ENCODE measurements at regions not wholly inside any gene's neighbourhood (a gene's known extent, or its start where the extent isn't known, plus 50 kb on each side); places are given as distances from the start of the nearest gene placed in this dataset.
"Not testable (repeated sequence)": the region's sequence is repeated elsewhere in the genome, so short reads cannot be mapped to it uniquely, and the experiment has no call there.

DNA sequence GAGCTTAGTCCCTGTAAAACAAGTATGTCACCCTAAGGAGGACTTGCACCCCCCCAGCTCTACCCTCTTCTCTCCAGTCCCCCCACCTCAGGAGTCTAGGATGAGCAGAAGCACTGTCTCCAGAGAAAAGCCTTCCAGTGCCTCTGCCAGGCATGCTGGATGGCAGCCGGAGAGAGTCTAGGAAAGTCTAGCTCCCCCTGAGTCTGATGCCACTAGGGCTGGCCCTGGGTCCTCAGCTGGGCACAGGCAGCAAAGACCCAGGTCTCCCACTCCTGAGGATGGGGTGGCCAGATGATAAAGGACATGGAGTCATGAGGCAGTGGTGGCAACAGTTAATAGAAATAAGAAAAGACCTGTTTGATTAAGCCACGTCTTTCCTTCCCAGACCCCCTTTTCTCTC lies 225.6 kb downstream of the CYP26B1 start:
- peaks cover 0 to 7% of the 10 kb centered on the region in 2 donors for H3K36me3 Mint-ChIP-seq
- H3K4me1 Mint-ChIP-seq = no peaks in the 10 kb centered on the region
- H3K27ac Mint-ChIP-seq = peak overlapping the region in 1 of 6 donors; percentile 36
- no peak for ATAC-seq (ENCODE audit: low read depth in 2 of 2)
- peaks cover 3 to 21% (median 11%) of the 10 kb centered on the region in 7 donors for H3K9me3 Mint-ChIP-seq
- no peak for DNase-seq
- H3K27me3 Mint-ChIP-seq = peaks cover 6 to 15% (median 9%) of the 10 kb centered on the region in 3 donors
- H3K4me3 Mint-ChIP-seq = no peak overlapping the region

DNA sequence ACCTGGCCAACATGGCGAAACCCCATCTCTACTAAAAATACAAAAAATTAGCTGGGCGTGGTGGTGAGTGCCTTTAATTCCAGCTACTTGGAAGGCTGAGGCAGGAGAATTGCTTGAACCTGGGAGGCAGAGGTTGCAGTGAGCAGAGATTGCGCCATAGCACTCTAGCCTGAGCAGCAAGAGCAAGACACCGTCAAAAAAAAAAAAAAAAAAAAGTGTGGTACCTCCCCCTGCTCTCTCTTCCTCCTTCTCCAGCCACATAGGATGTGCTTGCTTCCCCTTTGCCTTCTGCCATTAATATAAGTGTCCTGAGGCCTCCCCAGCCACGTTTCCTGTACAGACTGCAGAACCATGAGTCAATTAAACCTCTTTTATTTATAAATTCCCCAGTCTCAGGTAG lies 226.8 kb downstream of the CYP26B1 start:
- peaks cover 4 to 21% (median 11%) of the 10 kb centered on the region in 7 donors for H3K9me3 Mint-ChIP-seq
- ATAC-seq (ENCODE audit: low read depth in 2 of 2); H3K4me3 Mint-ChIP-seq; H3K36me3 Mint-ChIP-seq; H3K4me1 Mint-ChIP-seq; DNase-seq; H3K27ac Mint-ChIP-seq: not testable (repeated sequence)
- H3K27me3 Mint-ChIP-seq = peaks cover 9 to 18% (median 11%) of the 10 kb centered on the region in 3 donors

DNA sequence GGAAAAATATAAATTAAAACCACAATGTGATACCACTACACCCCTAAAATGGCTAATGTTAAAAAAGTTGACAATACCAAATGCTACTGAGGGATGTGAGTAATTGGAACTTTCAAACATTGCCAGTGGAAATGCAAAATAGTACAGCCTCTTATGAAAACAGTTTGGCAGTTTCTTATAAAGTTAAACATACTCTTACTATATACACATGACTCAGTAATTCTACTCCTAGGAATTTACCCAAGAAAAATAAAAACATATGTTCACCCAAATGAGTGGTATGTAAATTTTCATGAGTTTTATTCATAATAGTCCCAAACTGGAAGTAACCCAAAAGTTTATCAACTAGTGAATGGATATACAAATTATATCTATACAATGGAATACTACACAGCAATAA lies 228.0 kb downstream of the CYP26B1 start:
- Mint-ChIP-seq H3K27me3 (peaks cover 9 to 18% (median 11%) of the 10 kb centered on the region in 3 donors), H3K27ac (no peak overlapping the region), H3K4me3 (no peak overlapping the region), H3K4me1 (no peaks in the 10 kb centered on the region), H3K36me3 (peaks cover 0 to 7% of the 10 kb centered on the region in 2 donors), H3K9me3 (peaks cover 4 to 21% (median 11%) of the 10 kb centered on the region in 7 donors)
- DNase-seq (no peak), ATAC-seq (ENCODE audit: low read depth in 2 of 2) (no peak)

DNA sequence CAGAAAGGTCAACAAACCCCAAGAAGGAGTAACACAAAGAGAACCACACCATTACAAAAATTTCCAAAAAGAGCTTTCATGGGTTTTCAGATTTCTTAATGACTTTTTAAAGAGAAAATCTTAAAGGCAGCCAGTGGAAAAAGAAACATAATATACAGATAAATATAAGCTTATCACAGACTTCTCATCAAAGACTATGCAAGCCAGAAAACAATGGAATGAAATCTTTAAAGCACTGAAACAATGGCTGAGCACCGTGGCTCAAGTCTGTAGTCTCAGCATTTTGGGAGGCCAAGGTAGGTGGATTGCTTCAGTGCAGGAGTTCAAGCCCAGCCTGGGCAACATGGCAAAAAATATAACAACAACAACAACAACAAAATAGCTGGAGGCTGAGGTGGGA lies 237.4 kb downstream of the CYP26B1 start:
- Mint-ChIP-seq H3K36me3 (peaks cover 0 to 8% of the 10 kb centered on the region in 2 donors), H3K9me3 (peaks cover 4 to 34% (median 15%) of the 10 kb centered on the region in 7 donors), H3K27ac (no peak overlapping the region), H3K4me1 (no peaks in the 10 kb centered on the region), H3K4me3 (no peak overlapping the region), H3K27me3 (peaks cover 5 to 16% (median 12%) of the 10 kb centered on the region in 3 donors)
- DNase-seq (no peak), ATAC-seq (ENCODE audit: low read depth in 2 of 2) (no peak)

DNA sequence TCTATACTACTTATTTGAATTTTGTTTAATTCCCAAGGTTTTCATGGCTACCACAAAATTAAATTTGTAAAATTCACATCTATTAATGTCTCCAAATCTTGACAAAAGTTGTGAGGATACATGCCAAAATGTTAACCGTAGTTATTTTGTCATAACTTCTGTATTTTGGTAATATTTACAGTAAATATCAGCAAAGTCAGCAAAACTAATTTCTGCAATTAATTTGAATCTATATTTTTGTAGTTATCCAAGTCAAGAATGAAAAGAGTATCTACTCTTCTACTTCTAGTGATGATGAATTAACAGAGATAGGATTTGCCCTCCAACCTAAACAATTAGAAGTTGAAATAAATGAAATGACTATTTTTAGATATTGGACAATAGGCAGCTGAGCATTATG lies 238.9 kb downstream of the CYP26B1 start:
- H3K4me3 Mint-ChIP-seq = no peak overlapping the region
- peaks cover 0 to 8% of the 10 kb centered on the region in 2 donors for H3K36me3 Mint-ChIP-seq
- H3K4me1 Mint-ChIP-seq = no peaks in the 10 kb centered on the region
- peaks cover 4 to 34% (median 15%) of the 10 kb centered on the region in 7 donors for H3K9me3 Mint-ChIP-seq
- peaks cover 9 to 30% (median 19%) of the 10 kb centered on the region in 3 donors for H3K27me3 Mint-ChIP-seq
- H3K27ac Mint-ChIP-seq = no peak overlapping the region
- ATAC-seq (ENCODE audit: low read depth in 2 of 2) (no peak), DNase-seq (no peak)

DNA sequence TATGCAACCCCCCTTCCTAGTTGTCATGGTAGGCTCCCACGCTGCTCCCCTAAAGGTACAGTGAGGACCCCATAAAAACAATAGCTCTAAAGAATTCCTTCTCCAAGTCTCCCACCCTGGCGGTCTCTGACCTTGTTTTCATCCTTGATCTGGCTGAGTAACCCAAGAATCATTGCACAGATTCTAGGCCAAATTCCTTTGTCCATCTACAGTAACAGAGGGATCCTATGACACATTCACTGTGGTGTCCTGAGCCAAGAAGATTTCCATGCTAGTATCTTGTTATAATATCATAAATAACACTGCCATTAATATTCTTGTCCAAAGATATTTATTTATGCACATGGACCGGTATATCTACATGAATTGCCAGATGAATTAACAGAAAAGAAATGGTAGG lies 240.2 kb downstream of the CYP26B1 start:
- no peaks in the 10 kb centered on the region for H3K4me1 Mint-ChIP-seq
- DNase-seq (no peak), ATAC-seq (ENCODE audit: low read depth in 2 of 2) (no peak)
- H3K4me3 Mint-ChIP-seq = no peak overlapping the region
- H3K9me3 Mint-ChIP-seq = peaks cover 4 to 34% (median 14%) of the 10 kb centered on the region in 7 donors
- peaks cover 9 to 31% (median 19%) of the 10 kb centered on the region in 3 donors for H3K27me3 Mint-ChIP-seq
- peaks cover 0 to 8% of the 10 kb centered on the region in 2 donors for H3K36me3 Mint-ChIP-seq
- H3K27ac Mint-ChIP-seq = no peak overlapping the region

DNA sequence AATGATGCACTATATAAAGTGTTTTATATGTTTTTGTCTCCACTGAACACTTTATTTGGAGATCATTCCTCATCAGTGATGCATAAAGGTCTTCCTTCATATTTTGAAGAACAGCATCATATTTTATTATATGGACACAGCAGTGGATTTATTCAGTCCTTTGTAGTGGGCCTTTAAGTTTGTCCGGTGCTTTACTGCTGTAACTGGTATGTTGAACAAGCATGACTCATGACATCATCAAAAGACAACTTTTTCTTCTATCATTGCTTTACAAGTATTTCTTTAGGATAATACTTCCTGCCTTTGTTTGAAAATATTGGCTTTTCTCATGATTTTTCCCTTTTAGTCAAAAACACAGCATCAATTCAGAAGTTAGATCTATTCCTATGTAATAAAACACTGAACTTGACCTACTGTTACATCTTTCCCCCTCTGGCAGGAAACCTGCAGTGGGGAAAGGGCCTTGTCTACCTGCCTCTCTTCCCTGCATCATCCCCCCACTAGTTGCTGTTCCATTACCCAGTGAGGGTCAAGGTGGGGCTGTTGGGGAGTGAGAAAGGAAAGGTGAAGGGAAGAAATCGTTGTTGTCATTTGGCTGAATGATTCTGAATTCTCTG lies 241.2 kb downstream of the CYP26B1 start:
- peaks cover 0 to 8% of the 10 kb centered on the region in 2 donors for H3K36me3 Mint-ChIP-seq
- H3K27ac Mint-ChIP-seq = no peak overlapping the region
- DNase-seq = no peak
- H3K27me3 Mint-ChIP-seq = peaks cover 9 to 31% (median 19%) of the 10 kb centered on the region in 3 donors
- H3K4me1 Mint-ChIP-seq = no peaks in the 10 kb centered on the region
- ATAC-seq (ENCODE audit: low read depth in 2 of 2) = no peak
- no peak overlapping the region for H3K4me3 Mint-ChIP-seq
- peaks cover 4 to 34% (median 13%) of the 10 kb centered on the region in 7 donors for H3K9me3 Mint-ChIP-seq

DNA sequence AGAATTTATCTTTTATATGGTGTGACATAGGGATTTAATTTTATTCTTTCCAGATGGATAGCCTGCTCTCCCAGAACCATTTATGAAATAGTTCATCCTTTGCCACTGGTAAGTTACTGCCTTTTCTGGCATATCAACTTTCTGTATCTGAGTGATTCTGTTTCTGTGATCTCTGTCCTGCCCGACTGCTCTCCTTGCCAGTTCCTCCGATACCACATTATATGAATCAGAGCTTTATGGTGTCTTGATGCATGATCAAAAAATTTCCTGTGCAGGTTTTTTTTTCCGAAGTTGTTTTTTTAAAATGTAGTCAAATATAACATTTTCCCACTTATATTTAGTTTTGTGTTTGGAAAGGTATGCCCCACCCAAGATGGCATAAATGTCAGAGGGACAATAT lies 242.5 kb downstream of the CYP26B1 start:
- Mint-ChIP-seq H3K9me3 (peaks cover 6 to 23% (median 9%) of the 10 kb centered on the region in 7 donors), H3K4me1 (no peaks in the 10 kb centered on the region), H3K27ac (no peak overlapping the region), H3K4me3 (no peak overlapping the region), H3K36me3 (peaks cover 0 to 8% of the 10 kb centered on the region in 2 donors), H3K27me3 (peaks cover 13 to 31% (median 19%) of the 10 kb centered on the region in 3 donors)
- no peak for DNase-seq
- ATAC-seq (ENCODE audit: low read depth in 2 of 2) = no peak

DNA sequence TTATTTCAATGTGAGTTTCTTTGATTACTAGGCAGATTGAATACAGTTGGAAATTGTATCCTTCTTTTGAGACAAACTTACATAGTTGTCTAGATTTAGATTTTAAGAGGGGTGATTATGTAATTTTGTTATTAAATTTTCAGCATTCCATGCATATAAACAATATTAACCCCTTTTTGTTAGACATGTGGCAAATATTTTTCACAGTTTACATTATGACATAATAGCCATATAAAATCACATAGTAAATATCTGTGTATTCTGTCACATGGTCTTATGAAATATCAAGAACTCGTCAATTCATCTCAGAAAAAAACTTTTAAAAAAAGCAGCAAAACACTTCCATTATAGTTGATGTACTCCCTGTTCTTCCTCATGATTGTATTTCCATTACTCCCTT lies 243.8 kb downstream of the CYP26B1 start:
- peaks cover 0 to 9% (median 3%) of the 10 kb centered on the region in 7 donors for H3K9me3 Mint-ChIP-seq
- H3K36me3 Mint-ChIP-seq = no peaks in the 10 kb centered on the region
- H3K27ac Mint-ChIP-seq = no peak overlapping the region
- no peaks in the 10 kb centered on the region for H3K4me1 Mint-ChIP-seq
- no peak for ATAC-seq (ENCODE audit: low read depth in 2 of 2)
- no peak overlapping the region for H3K4me3 Mint-ChIP-seq
- peaks cover 15 to 40% (median 19%) of the 10 kb centered on the region in 3 donors for H3K27me3 Mint-ChIP-seq
- no peak for DNase-seq

DNA sequence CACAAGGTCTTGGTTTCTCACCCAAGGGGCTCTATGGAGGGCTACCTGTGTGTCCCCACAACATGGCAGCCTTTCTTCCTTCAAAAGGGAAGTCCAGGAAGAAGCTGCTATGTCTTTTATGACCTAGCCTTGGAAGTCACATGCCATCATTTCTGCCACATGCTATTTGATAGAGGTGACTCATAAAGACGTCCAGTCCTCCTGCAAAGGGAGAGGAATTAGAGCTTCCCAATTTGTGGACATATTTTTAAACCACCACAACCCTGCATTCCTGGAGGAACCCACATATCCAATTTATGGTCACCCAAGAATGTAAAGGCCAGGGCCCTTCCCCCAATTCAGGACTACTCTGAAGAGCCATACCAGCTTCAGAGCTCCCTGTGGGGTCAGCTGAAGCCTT lies 246.2 kb downstream of the CYP26B1 start:
- Mint-ChIP-seq H3K27me3 (peaks cover 10 to 34% (median 11%) of the 10 kb centered on the region in 3 donors), H3K36me3 (no peaks in the 10 kb centered on the region), H3K9me3 (peaks cover 0 to 5% (median 2%) of the 10 kb centered on the region in 7 donors), H3K4me1 (no peaks in the 10 kb centered on the region), H3K27ac (no peak overlapping the region), H3K4me3 (no peak overlapping the region)
- no peak for DNase-seq
- no peak for ATAC-seq (ENCODE audit: low read depth in 2 of 2)

DNA sequence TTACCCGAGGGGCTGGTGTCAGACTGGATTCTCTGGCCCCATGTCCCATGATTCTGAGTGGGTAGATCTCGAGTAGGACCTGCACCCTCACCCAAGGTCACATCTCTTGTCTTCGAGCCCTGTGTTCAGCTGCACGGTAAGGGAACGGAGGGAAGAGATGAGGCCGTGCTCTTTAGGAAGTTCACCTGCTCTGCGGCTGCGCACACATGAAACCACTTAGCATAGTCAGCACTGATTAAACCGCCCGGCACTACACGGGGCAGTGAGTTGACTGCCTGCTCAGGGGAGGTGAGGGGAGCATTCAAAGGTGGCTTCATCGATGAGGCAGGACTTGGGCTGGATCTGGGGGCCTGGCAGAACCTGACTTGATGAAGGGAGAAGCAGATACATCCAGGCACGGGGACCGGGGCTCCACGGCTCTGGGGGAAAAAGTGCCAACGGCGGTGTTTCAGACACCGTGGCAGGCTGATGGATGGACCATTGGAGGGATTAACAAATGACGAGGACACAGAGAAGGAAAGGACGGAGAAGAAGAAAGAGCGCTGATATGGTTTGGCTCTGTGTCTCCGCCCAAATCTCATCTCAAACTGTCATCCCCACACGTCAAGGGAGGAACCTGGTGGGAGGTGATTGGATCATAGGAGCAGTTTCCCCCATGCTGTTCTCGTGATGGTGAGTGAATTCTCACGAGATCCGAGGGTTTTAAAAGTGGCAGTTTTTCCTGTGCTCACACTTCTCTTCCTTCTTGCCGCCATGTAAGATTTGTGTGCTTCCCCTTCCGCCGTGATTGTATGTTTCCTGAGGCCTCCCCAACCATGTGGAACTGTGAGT lies 248.6 kb downstream of the CYP26B1 start:
- ATAC-seq (ENCODE audit: low read depth in 2 of 2) (no peak), DNase-seq (no peak)
- Mint-ChIP-seq H3K27ac (peak overlapping the region in 1 of 6 donors; percentile 79), H3K36me3 (no peaks in the 10 kb centered on the region), H3K4me1 (no peaks in the 10 kb centered on the region), H3K27me3 (peaks cover 0 to 19% (median 11%) of the 10 kb centered on the region in 3 donors), H3K9me3 (peaks cover 0 to 5% (median 2%) of the 10 kb centered on the region in 7 donors), H3K4me3 (no peak overlapping the region)

DNA sequence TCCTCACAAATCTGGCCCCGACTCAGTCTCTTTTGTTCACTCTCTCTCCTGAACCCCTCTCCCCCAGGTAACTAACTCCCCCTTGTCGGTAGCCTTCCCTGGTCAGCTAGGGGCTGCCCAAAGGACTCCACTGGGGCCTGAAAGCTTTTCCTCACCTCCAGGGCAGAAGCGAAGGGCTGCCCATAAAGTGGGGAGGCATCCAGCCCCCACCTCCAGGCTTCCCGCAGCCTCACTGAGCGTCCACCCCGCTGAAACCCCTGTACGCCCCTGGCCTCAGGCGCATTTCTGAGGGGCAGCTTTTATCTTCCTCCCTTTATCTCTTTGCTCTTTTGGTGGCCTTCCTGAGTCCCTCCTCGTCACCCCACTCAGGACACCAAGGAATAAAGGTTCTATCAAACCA lies 249.3 kb downstream of the CYP26B1 start:
- H3K4me1 Mint-ChIP-seq = no peaks in the 10 kb centered on the region
- no peak for ATAC-seq (ENCODE audit: low read depth in 2 of 2)
- H3K36me3 Mint-ChIP-seq = no peaks in the 10 kb centered on the region
- H3K9me3 Mint-ChIP-seq = peaks cover 0 to 5% (median 2%) of the 10 kb centered on the region in 7 donors
- H3K4me3 Mint-ChIP-seq = no peak overlapping the region
- peaks cover 0 to 19% (median 11%) of the 10 kb centered on the region in 3 donors for H3K27me3 Mint-ChIP-seq
- DNase-seq = no peak
- H3K27ac Mint-ChIP-seq = peak overlapping the region in 1 of 6 donors; percentile 72

DNA sequence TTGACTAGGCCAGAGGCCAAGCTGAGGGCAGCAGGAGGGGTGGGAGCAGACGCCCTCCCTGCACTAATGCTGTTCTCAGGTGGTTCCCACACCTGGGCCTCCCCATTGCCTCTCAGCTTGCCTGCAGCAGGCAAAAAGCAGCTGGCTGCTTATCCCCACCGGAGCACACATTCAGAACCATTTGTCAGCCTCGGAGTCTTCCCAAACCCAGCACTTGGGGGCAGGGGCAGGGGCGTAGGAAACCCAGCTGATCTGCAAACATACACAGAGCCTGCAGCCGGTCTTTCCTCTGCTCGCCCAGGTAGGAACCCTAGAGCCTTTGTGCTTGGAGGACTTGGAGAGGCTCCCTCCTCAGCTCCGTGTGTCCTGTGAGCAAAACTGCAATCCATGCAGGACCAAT lies 249.8 kb downstream of the CYP26B1 start:
- peaks cover 0 to 5% (median 2%) of the 10 kb centered on the region in 7 donors for H3K9me3 Mint-ChIP-seq
- H3K4me3 Mint-ChIP-seq = no peak overlapping the region
- no peak overlapping the region for H3K27ac Mint-ChIP-seq
- no peak for ATAC-seq (ENCODE audit: low read depth in 2 of 2)
- H3K27me3 Mint-ChIP-seq = peaks cover 0 to 24% (median 11%) of the 10 kb centered on the region in 3 donors
- DNase-seq = no peak
- H3K36me3 Mint-ChIP-seq = no peaks in the 10 kb centered on the region
- no peaks in the 10 kb centered on the region for H3K4me1 Mint-ChIP-seq

DNA sequence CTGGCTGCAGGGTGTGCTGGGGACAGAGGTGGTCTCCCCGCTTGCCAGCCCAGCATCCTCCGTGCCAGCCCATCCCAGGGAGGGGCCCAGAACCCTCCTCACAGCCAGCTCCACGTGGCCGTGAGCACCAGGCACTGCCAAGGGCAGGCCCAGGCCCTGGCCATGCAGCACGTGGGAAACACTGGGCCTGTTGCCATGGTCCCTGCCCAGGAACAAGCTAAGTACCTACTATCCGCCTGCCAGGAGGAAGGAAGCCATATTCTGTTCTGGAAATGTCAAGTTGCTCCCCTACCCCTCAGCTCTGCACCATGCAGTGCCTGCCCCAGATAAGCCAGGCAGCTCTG lies 250.6 kb downstream of the CYP26B1 start:
- Mint-ChIP-seq H3K9me3 (peaks cover 0 to 4% (median 2%) of the 10 kb centered on the region in 7 donors), H3K27me3 (peaks cover 0 to 26% (median 11%) of the 10 kb centered on the region in 3 donors)
- ATAC-seq (ENCODE audit: low read depth in 2 of 2) = no peak

More for the DNA sequence above, 250.6 kb downstream of the CYP26B1 start:
- Mint-ChIP-seq H3K27ac (no peak overlapping the region), H3K36me3 (no peaks in the 10 kb centered on the region), H3K4me3 (no peak overlapping the region), H3K4me1 (no peaks in the 10 kb centered on the region)
- DNase-seq = no peak

Measured in naive B cell (primary cell).